H1 (cell line): ENCODE measurements at regions not wholly inside any gene's neighbourhood (a gene's known extent, or its start where the extent isn't known, plus 50 kb on each side); places are given as distances from the start of the nearest gene placed in this dataset.

Source experiments
- RNF2 ChIP-seq: fragments of 200-900, 300-1000 bp; sonication (generic); IDR thresholded peaks from 2 replicates; pipeline ENCODE4 v1.7.1; 2016; ENCODE audit warnings: borderline replicate concordance, low read depth, mild to moderate bottlenecking, antibody characterized with exemption, low read length; ENCODE audit not compliant: poor library complexity, severe bottlenecking; ENCODE audit errors: missing control alignments
- TEAD4 ChIP-seq: IDR thresholded peaks from 2 replicates; pipeline ENCODE4 v1.6.1; 2012; ENCODE audit warnings: low read depth, low read length, inconsistent platforms, mixed read lengths

DNA sequence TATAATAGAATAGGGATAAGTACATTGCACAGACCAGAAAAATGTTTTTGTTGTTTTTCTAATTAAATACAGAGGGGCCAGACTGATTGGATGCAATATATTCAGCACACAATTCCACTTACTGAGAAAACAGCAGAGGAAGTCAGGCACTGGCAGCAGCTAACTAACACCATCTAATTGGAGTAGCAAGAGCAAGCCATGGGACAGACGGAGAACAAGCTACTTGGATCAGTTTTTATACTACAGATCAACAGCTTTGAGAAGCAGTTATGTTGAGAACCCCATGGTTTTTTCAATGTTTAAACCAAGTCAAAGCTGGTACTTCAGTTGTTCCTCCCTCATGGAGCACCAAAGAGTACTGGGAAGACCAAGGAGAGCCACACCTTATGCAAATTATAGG is 1249.4 kb downstream of the LRFN5 start (continued):
- TF ChIP-seq RNF2 (no peak), TEAD4 (no peak)
